GM19452 (cell line): ENCODE measurements at regions not wholly inside any gene's neighbourhood (a gene's known extent, or its start where the extent isn't known, plus 50 kb on each side); places are given as distances from the start of the nearest gene placed in this dataset.
"Not testable (repeated sequence)": the region's sequence is repeated elsewhere in the genome, so short reads cannot be mapped to it uniquely, and the experiment has no call there.

Experiments
- ATAC-seq: cut with Tn5 transposase; IDR thresholded peaks from one replicate; pipeline ENCODE4 v1.9.1; 2021; ENCODE audit not compliant: unreplicated experiment

- ATAC-seq = no peak
Observed at GRCh38 chr7:156022483-156023459, 210.5 kb upstream of the SHH start.

GRCh38 chr7:156021471-156021870 lies 209.2 kb upstream of the SHH start:
- ATAC-seq = no peak

- ATAC-seq = no peak
Observed at GRCh38 chr7:156020566-156020965, 208.3 kb upstream of the SHH start.

- no peak for ATAC-seq
Observed at GRCh38 chr7:156019776-156020565, 207.7 kb upstream of the SHH start.

- ATAC-seq = no peak
Observed at GRCh38 chr7:156019308-156019707, 207.0 kb upstream of the SHH start.

- no peak for ATAC-seq
Observed at GRCh38 chr7:156017916-156018700, 205.8 kb upstream of the SHH start.

GRCh38 chr7:156017431-156017830 lies 205.2 kb upstream of the SHH start:
- no peak for ATAC-seq

GRCh38 chr7:156015237-156016020 lies 203.2 kb upstream of the SHH start:
- no peak for ATAC-seq

- no peak for ATAC-seq
Observed at GRCh38 chr7:156014808-156015207, 202.5 kb upstream of the SHH start.

GRCh38 chr7:156014201-156014600 lies 201.9 kb upstream of the SHH start:
- ATAC-seq = no peak

- ATAC-seq = no peak
Observed at GRCh38 chr7:156012412-156012811, 200.1 kb upstream of the SHH start.

- ATAC-seq = no peak
Observed at GRCh38 chr7:156009569-156009968, 197.3 kb upstream of the SHH start.

- ATAC-seq = not testable (repeated sequence)
Observed at GRCh38 chr7:156006876-156007275, 194.6 kb upstream of the SHH start.

- ATAC-seq = no peak
Observed at GRCh38 chr7:156006024-156006423, 193.8 kb upstream of the SHH start.

GRCh38 chr7:156005202-156005691 lies 193.0 kb upstream of the SHH start:
- ATAC-seq = no peak

- no peak for ATAC-seq
Observed at GRCh38 chr7:156004265-156005201, 192.3 kb upstream of the SHH start.

GRCh38 chr7:156003220-156004162 lies 191.2 kb upstream of the SHH start:
- no peak for ATAC-seq
